ENCODE measurements at regions not wholly inside any gene's neighbourhood (a gene's known extent, or its start where the extent isn't known, plus 50 kb on each side); places are given as distances from the start of the nearest gene placed in this dataset.

DNA sequence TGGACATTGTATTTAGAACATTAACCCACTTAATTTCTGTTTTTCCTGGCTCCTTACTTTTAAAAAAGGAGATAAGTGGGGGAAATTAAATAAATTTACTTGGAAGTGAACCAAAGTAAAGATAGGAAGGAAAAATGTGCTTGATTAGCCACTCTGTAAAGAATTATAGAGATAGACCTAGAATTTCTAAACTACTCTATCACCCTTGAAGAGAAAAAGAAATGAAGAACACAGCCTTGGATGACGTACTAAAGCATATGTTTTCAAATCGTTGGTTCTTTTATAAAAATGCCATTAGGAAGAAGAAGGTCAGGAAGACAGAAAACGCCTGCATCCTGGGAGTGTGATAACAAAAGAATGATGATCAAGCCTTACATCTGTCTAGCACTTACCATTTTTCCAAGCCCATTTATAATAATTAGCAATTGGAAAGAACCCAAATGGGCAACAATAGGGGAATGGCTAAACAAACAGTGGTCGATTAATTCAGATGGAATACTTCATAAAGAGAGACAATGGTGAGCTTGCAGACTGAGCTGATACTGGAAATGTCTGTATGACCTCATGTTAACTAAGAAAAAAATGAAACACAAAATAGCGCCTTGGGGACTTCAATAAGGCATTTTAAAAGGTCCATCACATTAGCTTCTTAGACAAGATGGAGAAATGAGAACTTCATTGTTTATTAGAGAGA is 81.0 kb upstream of the LRRC55 start:
- no peak for DNase-seq (ENCODE audit: low spot score)

DNA sequence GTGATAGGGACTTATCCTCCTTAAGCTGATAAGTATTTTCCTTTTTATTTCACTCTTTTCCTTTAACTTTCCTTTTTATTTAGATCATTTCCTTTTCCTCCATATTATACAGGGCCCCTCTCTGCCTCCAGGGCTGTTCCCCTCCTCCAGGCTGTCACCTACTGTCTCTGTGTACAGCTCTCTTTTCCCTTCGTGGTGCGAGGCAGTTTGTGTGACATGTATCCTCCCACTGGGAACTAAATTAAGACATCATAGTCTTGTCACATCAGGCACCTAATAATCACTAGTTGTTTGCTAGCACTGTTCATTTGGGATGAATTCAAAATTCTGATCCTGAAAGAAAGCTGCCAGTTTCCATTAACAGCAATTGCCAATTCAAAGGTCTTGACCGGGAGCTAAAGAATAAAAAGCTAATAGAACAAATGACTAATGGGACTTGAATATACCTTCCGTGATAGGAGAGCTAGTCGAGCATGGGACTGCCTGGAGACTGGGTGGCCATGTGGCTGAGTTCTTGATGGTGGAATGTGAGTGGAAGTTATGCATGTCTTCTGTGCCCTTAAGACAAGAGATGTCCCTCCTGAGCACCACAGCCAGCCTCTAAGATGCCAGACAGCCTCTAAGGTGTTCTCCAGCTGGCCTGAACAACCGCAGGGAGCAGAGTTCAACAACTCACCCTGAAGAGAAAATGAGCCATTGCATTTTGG is 77.7 kb upstream of the LRRC55 start:
- DNase-seq (ENCODE audit: low spot score) = no peak

DNA sequence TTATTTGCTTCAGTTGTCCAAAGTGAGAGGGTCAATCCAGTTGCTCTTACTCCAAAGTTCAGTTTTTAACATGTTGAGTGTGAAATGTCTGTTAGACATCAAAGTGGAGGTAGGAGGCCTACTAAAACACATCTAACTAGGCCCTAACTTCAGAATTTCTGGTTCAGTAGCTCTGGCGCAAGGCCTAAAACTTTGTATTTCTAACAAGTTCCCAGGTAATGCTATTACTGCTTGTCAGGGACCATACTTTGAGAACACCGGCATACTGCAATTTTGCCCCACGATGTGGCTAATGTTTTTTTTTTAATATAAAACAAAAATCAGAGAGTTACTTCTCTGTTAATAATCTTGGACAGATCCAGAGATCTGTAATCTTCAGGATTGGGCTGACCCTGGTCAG is 72.4 kb upstream of the LRRC55 start:
- no peak for DNase-seq (ENCODE audit: low spot score)

DNA sequence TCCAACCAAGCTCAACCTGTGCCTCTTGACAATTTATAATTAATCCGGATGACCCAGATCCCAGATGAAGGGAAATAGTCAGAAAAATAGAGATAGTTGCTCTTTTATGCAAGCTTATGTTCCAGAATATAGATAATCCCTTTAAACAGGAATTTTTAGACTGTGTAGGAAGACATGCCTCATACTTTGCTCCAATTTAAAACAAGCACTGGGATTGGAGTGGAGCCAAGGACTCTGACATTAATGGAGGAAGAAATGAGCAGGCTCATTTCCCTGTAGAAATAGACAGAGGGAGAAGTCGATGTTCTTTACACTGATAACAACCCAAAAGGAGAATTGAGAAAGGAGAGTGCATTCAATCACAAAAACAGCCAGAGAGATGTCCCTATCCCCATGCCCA is 70.1 kb upstream of the LRRC55 start:
- DNase-seq (ENCODE audit: low spot score) = no peak

DNA sequence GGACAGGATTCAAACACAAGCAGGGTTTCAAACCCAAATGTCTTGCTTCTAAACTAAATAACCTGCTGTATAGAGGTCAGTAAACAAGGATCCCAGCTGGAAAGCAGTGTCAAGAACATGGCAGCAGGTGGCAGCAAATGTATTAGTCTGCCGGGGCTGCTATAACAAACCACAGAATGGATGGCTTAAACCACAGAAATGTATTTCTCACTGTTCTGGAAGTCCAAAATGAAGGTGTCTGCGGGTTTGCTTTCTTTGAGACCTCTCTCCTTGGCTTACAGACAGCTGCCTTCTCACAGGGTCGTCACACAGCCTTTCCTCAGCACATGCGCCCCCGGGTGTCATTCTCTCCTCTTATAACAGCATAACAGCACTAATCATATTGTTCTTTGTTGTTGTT is 65.1 kb upstream of the LRRC55 start:
- DNase-seq (ENCODE audit: low spot score) = peak; percentile 68

DNA sequence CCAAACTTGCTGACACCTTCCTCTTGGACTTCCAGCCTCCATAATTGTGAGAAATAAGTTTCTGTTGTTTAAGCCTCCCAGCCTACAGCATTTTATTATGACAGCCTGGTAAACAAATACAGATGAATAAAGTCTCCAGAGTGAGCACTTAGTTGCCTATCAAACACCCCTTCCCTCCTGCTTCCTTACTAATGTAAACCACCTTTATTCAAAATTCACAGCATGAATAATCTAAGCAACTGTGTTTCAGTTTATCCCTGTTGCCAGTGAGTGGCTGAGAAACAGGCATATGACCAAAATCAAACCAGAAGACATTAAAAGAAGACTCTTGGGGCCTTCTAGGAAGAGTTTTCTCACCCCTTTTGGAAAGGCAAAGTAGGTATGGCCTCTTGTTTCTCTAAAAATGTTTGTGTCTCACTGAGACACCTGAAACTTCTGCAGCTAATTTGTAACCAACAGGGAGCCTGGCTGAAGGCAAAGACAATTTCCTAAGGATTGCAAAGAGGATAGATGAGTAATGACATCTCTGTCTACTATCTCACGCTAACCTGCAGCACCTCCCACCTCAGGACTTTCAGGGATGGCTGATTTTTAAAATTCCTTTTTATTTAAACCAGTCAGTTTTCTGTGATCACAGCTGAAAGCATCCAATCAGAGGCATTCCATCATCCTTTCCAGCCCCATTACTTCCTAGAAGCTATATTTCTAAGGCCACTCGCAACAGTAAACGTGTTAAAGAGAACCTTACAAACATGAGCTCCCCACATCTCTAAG is 61.4 kb upstream of the LRRC55 start:
- no peak for DNase-seq (ENCODE audit: low spot score)

DNA sequence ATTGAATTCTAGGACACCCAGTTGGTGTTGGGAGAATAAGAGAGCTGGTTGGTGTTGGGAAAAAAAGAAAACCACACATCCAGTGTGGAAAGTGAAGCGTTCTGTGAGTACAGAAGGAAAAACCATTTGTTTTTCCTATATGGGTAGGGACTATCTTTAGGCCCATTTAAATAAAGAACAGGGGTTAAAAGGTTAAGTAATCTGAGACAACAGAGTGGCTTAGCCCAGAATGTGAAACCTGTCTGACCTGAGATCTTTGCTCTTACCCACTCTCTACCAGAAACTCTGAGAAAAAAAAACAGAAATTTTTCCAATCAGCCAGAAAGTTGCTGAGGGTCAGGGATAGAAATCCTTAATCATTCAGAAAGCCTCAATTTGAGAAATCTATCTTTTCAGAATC is 59.8 kb upstream of the LRRC55 start:
- no peak for DNase-seq (ENCODE audit: low spot score)

DNA sequence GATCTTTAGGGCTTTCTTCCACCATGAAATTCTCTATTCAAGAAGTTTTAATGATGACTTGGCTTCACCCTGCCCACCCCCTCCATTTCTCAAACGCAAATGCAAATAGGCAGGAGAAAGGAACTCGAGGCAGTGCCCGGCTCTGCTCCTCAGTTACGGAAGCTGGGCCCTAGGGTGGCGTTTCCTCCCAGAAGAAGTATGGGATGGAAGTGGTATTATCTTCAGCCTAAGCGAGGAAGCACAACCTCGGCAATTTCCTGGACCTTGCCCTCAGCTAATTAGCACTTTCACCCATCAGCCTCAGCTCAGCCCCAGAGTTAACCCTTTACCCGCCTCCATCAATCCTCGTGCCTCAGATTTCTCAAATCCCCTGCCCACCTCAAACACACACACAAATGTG is 58.2 kb upstream of the LRRC55 start:
- DNase-seq (ENCODE audit: low spot score) = no peak

DNA sequence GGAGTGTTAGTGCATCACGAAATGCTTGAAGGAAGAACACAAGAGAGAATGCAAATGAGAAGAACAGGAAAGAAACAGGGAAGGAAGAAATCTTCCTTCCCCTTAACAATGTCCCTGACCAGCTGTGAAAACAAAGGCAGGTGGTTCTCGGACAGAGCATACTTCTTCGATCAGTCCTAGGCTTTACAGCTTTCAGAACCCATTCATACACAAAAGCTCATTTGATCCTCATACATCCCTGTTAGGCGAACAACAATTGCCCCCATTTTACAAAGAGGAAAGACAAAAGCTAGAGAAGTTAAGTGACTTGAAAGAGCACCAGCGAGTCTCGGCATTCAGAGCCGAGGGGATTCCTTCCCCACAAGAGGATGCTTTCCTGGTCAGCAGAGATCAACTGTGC is 57.2 kb upstream of the LRRC55 start:
- no peak for DNase-seq (ENCODE audit: low spot score)

DNA sequence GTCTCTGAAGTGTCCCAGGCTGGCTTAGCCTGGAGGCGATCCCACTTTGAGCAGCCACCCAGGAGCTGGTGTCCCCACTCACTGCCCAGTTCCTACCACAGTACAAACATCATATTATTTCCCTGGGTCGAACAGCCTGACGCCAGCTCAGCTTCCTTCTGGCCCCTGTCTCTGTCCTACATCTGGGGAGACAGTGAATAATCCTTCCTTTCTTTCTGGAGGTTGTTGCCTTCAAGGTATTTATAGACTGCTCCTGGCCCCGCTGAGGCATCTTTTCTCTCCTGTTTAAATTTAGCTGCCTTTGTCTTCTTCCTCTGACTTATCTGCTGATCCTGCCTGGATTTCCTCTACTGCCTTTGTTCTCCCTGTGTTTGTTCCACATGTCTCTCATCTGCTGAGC is 56.8 kb upstream of the LRRC55 start:
- DNase-seq (ENCODE audit: low spot score) = no peak

DNA sequence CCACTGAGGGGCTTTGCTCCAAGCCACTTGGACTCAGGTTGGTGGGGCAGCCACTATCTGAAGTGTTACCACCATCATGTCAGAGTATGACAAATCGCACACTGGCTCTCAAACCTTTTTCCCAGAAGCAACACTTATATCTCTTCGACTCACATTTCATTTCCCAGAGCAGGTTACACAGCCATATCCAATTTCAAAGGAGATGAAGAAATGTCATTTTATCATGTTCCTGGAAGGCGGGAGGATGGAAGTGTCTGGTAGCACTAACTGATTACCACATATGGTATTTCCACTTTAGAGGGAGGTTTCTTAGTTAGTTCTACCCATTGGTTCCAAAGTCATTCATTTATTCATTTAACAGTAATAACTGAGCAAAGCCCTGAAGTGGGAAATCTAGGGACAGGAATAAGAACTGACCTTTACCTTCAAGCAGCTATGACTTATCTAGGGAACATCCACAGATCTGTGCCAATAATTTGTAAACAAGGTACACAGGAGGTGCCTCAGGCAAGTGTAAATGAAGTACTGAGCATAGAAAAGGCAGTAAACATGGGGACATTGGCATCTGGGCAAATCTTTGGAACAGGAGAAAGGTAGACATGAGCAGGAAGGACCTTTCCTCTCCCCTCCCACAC is 54.9 kb upstream of the LRRC55 start:
- DNase-seq (ENCODE audit: low spot score) = no peak

DNA sequence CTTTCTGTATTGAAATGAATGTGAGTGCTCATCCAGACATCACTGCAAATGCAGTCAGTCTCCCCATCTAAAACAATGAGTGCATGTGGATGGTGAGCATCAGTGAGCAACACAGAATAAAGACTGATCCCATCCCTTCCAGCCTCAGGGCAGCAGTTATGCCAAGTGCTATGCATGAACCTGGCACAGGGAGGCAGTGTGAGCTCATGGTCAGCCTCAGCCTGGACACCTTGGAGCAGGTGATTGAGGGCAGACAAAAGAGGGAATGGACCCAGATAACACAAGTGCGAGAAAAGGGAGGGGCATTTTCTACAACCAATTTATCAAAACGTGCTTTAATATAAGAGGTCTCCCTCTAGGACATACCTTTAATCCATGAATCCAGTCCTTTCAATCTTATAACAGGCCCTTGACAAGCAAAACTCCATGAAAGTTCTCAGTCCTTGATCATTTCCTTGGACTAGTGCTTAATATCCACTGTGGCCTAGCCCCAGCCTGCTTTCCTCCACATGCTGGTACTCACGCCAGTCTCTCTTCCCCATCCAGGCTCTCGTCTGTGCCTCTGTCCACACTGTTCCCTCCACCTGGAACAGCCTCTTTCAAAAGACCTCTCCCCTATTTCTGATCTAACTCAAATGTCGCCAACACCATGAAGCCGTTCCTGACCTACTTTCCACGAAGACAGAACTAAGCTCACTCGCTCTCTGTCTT is 50.5 kb upstream of the LRRC55 start:
- peak; percentile 69 for DNase-seq (ENCODE audit: low spot score)
